HG03039 (cell line): ENCODE measurements at regions not wholly inside any gene's neighbourhood (a gene's known extent, or its start where the extent isn't known, plus 50 kb on each side); places are given as distances from the start of the nearest gene placed in this dataset.
"Not testable (repeated sequence)": the region's sequence is repeated elsewhere in the genome, so short reads cannot be mapped to it uniquely, and the experiment has no call there.

ENCODE experiments used
- ATAC-seq: cut with Tn5 transposase; IDR thresholded peaks from one replicate; pipeline ENCODE4 v1.9.1; 2021; ENCODE audit warnings: mild to moderate bottlenecking, moderate library complexity; ENCODE audit not compliant: unreplicated experiment

DNA sequence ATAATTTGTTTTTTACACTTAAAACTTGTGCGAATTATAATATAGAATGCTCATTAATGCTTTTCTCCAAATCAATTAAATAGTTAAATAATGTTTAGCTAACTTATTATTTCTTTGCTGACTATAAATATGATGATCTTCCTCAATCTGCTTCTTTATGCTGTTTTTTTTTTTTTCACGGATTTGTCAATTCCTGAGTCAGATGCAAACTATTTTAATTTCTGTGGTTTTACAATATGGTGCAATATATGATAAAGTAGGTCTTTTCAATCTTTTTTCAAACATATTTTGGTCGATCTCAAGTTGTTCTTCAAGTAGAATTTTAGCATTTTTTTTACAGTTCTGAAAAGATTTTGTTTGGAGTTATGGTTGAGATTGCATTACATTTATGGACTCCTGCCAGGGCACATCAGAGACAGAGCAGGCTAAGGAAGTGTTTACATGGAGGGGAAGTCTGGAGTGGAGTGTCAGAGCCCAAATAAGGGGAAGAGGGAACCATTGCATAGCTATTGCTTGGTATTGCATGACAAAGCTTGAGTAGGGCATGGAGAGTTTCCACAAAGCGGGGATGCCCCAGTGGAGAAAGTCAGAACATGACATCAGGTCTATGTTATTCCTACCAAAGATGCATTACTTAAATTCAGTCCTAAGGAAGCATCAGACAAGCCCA, 204.4 kb downstream of the OTUD1 start:
- ATAC-seq: no peak

DNA sequence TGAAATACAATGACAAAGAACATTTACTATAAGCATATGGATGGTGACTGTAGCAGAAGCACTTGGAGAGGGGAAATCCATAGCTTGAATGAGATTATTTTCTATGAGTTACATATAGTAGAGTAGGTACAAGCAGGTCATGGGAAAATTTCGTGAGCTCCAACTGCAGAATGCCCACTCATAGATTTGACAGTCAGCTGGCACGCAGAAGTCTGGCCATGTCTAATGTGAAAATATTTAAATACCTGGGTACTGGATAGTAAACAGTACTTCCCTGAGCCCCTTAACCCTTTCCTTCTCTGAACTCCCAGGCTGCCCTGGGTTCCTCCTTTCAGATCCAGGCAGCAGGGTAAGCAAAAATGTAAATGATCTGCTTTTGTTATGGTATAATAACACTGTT, 209.7 kb downstream of the OTUD1 start:
- no peak for ATAC-seq

DNA sequence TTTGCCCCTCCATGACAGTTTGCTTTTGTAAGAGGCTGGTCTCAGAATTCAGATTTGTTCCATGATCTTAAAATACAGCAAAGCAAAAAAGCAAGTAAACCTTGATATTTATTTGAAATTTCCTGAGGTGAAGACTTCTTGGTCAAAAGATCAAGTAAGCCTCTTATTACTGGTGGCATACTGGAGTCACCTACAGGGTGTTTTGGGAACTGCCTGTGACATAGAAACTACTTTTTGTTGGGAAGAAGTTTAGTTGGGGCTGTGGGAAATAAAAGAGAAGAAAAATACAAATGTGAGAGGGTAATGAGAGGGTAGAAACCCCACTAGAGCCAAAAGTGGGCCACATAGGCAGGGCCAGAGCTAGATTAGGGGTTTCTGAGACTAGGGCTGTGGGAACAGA, 217.9 kb downstream of the OTUD1 start:
- ATAC-seq: no peak

DNA sequence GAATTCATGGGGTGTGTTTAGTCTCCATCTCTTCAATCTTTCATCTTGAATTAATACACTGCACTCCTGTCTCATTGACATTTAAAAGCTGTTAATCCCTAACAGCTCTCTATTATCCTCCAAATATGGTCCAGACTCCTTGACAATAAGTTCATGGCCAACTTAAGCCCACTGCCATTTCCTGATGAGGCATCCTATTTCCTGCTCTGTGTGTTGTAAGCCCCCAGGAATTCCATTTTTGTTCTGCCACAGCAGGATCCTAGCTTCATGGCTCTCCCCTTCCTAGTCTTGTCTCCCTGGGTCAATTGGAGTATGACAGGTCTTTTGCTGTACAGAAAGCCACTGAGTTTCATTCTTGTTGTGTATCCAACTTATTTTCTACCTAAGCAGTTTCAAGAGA, 218.8 kb downstream of the OTUD1 start:
- ATAC-seq: no peak

DNA sequence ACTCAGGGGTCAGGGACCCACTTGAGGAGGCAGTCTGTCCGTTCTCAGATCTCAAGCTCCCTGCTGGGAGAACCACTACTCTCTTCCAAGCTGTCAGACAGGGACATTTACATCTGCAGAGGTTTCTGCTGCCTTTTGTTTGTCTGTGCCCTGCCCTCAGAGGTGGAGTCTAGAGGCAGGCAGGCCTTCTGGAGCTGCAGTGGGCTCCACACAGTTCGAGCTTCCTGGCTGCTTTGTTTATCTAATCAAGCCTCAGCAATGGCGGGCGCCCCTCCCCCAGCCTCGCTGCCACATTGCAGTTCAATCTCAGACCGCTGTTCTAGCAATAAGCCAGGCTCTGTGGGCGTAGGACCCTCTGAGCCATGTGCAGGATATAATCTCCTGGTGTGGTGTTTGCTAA, 233.0 kb downstream of the OTUD1 start:
- not testable (repeated sequence) for ATAC-seq

DNA sequence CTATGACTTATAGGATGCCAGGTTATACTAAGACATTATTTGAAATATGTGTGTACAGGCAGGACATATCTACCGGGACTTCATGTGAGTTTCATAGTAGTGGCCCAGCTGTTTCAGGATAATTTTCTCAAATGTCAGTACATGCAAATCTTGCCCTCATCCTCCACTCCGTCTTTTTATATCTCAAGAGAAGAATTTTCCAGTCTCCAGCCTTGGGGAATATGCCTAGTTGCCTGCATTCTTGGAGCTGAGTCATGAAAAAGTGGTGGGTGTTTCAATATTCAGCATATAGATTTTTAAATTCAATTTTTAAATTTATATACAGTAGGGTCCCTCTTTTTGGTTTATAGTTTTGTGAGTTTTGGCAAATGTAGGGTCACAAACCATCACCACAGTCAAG, 236.7 kb downstream of the OTUD1 start:
- ATAC-seq: no peak

GRCh38 chr10:23676296-23676695, 237.4 kb downstream of the OTUD1 start:
- ATAC-seq: no peak

GRCh38 chr10:23686722-23687121, 247.8 kb downstream of the OTUD1 start:
- ATAC-seq: no peak

DNA sequence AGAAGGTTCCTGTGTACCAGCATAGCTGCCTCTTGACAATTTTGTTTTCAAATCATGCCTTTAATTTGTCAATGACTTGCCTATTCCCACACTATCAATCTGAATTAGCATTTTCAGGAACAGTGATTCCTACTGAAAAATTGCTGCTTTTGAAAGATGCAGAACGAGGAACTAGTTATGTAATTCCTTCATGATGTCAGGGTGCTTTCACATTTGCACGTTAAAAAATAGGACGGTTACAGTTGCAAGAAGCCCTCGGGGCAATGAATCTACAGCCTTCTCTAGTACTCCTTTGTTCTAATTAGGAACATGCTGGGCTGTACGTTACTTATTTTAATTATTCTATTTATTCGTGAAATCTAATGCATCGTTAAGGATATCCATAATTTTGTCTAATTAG, 253.9 kb downstream of the OTUD1 start:
- ATAC-seq: no peak

DNA sequence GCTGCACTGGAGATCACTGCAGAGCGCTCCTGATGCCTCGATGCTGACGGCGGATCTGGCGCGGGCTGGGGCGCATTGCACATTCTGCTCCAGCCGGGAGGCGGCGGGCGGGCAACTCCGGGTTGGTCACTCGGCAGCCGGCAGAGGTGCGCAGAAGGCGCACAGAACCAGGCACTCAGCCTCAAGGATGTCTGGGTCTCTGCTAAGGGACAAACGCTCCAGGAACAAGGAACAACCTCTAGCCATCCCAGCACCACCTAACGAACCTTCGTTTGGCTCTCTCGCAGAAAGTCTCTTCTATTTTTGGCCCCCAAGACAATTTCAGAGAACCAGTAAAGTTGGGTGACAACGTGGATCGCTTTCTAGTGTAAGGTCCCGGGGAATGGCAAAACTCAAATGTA, 254.6 kb downstream of the OTUD1 start:
- ATAC-seq: no peak

GRCh38 chr10:23693925-23694324, 255.1 kb downstream of the OTUD1 start:
- ATAC-seq: no peak

DNA sequence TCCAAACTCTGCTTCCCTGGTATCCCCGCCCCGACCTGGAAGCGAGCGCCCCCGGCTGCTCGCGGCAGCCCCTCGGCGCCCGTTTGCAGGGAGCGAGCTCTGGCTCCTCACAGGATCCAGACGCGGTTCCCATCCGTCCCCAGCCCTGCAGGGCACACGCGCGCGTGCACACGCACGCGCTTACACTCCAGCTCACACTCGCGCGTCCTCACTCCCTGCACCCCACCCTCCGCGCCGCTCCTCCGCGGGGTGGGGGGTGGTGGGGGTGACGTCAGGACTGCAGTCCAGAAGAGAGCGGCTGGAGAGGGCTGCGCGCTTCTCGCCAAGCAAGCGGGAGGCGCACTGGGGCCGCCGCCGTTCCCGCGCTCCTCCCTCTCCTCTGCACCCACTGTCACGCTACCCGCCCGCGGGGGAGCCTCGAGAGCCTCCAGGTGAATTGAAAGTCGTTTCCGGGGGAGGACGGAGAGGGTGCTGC, 255.6 kb downstream of the OTUD1 start:
- no peak for ATAC-seq

- ATAC-seq: no peak
Observed at GRCh38 chr10:23694921-23695824, 256.3 kb downstream of the OTUD1 start.

DNA sequence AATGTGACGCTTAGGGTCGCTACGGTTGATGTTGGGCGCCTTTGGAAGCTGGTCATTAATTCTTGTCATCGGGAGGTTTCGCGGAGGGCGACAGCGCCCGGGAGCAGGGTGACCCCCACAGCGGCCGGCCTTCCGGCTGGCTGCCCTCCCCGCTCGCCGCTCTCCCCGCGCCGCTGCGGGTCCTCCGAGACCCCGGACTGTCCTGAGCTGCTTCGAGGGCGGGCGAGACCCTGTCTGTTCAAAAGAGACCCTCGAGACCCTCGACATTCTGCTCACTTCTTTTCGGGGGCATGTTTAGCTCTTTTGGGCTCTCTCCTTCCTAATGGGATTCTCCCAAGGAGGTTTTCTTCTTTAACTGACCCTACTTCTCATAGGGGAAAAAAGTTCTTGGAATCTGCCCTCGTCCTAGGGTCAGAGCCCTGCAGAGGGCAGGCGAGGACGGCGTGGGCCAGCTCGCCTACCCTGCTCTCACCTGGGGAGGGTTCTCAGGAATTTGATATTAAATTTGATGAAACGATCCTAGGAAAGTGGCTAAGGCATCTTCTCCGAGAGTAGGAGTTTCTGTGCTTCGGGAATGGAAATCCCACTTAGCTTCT, 257.0 kb downstream of the OTUD1 start:
- ATAC-seq: no peak

DNA sequence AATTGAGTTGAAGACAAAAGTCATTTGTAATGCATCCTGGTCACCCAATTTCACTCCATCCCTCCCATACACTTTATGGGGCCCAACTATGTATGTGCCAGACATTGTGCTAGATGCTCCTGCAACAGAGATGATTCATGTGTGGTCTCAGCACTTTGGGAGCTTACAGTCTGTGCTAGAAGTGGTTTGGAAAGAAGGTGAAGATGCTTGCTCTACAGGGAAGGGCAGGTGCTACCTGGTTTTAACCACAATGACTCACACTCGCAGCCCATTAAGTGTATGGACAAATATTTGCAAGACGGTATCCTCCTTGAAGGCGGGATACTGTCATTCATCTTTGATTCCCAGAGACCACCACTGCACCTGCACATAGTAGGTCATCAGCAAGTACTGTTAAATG, 257.6 kb downstream of the OTUD1 start:
- ATAC-seq: no peak

DNA sequence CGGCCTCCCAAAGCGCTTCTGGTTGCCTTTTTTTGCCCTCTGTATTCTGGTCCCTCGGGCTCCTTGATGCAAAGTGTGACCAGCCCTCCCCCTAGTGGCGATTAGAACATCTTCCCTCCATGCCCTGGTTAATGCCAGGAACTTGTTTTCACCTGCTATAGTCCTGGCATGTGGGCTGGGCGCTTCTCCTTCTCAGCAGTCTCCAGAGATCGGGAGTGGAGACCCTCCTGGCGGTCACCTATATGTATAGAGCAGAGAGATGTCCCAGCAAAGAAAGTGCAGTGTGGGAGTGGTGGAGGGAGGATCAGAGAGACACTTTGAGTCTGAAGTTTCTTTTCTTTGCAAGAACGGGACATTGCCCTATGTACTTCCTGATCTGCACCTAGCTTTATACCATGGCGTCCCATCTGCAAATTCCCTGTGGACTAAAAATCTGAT, 264.1 kb downstream of the OTUD1 start:
- ATAC-seq: peak; percentile 95

DNA sequence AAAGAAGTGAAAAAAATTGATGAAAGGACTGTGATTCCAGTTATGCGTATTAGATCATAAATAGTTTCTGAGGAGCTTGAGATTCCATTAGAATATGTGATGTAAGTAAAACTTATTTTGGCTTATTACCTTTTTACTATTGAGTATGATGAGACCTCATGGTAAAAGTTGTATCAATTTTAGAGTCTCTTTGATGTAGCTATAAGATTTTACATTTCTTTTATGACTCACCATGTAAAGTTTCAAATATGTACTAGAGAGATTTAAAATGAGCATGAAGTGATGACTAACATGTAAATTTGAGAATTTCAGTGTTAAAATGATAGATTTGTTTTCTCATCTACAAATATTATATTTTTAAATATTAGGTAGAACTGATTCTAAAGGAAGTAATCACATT, 276.5 kb downstream of the OTUD1 start:
- ATAC-seq: no peak

GRCh38 chr10:23717913-23718312, 279.0 kb downstream of the OTUD1 start:
- ATAC-seq: no peak

DNA sequence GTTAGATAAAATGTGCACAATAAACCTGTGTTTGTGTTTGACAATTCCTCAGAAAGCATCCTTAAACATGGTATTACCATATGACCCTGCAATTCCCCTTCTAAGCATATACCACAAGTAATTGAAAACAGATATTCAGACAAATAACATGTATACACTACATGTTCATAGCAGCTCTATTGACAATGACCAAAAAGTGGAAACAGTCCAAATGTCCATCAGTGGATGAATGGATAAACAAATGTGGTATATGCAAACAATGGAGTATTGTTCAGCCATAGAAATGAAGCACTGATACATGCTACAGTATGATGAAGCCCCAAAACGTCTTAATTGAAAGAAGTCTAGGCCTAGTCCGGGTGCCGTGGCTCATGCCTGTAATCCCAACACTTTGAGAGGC, 280.1 kb downstream of the OTUD1 start:
- ATAC-seq: no peak

GRCh38 chr10:23723796-23724195, 284.9 kb downstream of the OTUD1 start:
- no peak for ATAC-seq

- no peak for ATAC-seq
Observed at GRCh38 chr10:23725548-23725947, 286.7 kb downstream of the OTUD1 start.

- peak; percentile 81 for ATAC-seq
Observed at GRCh38 chr10:23742368-23742767, 303.5 kb downstream of the OTUD1 start.
